ENCODE measurements at regions not wholly inside any gene's neighbourhood (a gene's known extent, or its start where the extent isn't known, plus 50 kb on each side); places are given as distances from the start of the nearest gene placed in this dataset.
"Not testable (repeated sequence)": the region's sequence is repeated elsewhere in the genome, so short reads cannot be mapped to it uniquely, and the experiment has no call there.

GRCh38 chr6:85912582-85912981, 269.9 kb upstream of the SYNCRIP start:
- no peak for TF ChIP-seq CTCF (IDR thresholded peaks at IDR 0.05)
- no peak for TF ChIP-seq POLR2A (IDR thresholded peaks at IDR 0.05)
- intact Hi-C loops (cut with DNase I), result loop anchor here (10.0 kb wide), 1 partner anchor 272 kb away; no protein-coding TSS in a partner anchor
- peaks cover 5% of the 10 kb centered on the region for H3K4me1 ChIP-seq
- peak; percentile 58 for ATAC-seq
- no peaks in the 10 kb centered on the region for H3K27me3 ChIP-seq
- no peaks in the 10 kb centered on the region for H3K9me3 ChIP-seq
- no peaks in the 10 kb centered on the region for H3K36me3 ChIP-seq (replicated peaks in 1 of 2; ENCODE audit: insufficient read depth in 1 of 2, low read depth in 2 of 2)
- WGBS, 2 donors, result 36 to 42% methylated on average over 3 of the region's 3 CpGs
- no peak for DNase-seq
- H3K27ac ChIP-seq, result no peak overlapping the region
- no peak overlapping the region for H3K4me3 ChIP-seq

- TF ChIP-seq CTCF (IDR thresholded peaks at IDR 0.05), result no peak
- no peak for TF ChIP-seq POLR2A (IDR thresholded peaks at IDR 0.05)
- intact Hi-C loops (cut with DNase I), result loop anchor here (10.0 kb wide), 1 partner anchor 274 kb away; no protein-coding TSS in a partner anchor
- 94 to 96% methylated on average over 4 to 9 of the region's 9 CpGs for WGBS, 2 donors
- Histone ChIP-seq H3K9me3 (no peaks in the 10 kb centered on the region), H3K36me3 (replicated peaks in 1 of 2; ENCODE audit: insufficient read depth in 1 of 2, low read depth in 2 of 2) (no peaks in the 10 kb centered on the region), H3K4me3 (no peak overlapping the region), H3K4me1 (peaks cover 5% of the 10 kb centered on the region), H3K27ac (no peak overlapping the region), H3K27me3 (no peaks in the 10 kb centered on the region)
- peak in 1 of 4 donors; percentile 7 for DNase-seq
- no peak for ATAC-seq
Observed at GRCh38 chr6:85911067-85911466, 268.4 kb upstream of the SYNCRIP start.

- H3K27me3 ChIP-seq; H3K4me3 ChIP-seq; H3K9me3 ChIP-seq; DNase-seq; H3K27ac ChIP-seq; H3K36me3 ChIP-seq (replicated peaks in 1 of 2; ENCODE audit: insufficient read depth in 1 of 2, low read depth in 2 of 2); H3K4me1 ChIP-seq; intact Hi-C loops (cut with DNase I); ATAC-seq: not testable (repeated sequence)
- 36 to 43% methylated on average over 4 of the region's 4 CpGs for WGBS, 2 donors
Observed at GRCh38 chr6:85908120-85908519, 265.4 kb upstream of the SYNCRIP start.

- DNase-seq (no peak), ATAC-seq (no peak)
- no peak for TF ChIP-seq POLR2A (IDR thresholded peaks at IDR 0.05)
- TF ChIP-seq CTCF (IDR thresholded peaks at IDR 0.05), result no peak
- 49 to 50% methylated on average over 1 to 3 of the region's 3 CpGs for WGBS, 2 donors
- Histone ChIP-seq H3K4me3 (no peak overlapping the region), H3K4me1 (no peaks in the 10 kb centered on the region), H3K27me3 (no peaks in the 10 kb centered on the region), H3K9me3 (no peaks in the 10 kb centered on the region), H3K36me3 (replicated peaks in 1 of 2; ENCODE audit: insufficient read depth in 1 of 2, low read depth in 2 of 2) (no peaks in the 10 kb centered on the region), H3K27ac (no peak overlapping the region)
- intact Hi-C loops (cut with DNase I), result no loop called here
Observed at GRCh38 chr6:85892346-85892745, 249.7 kb upstream of the SYNCRIP start.

GRCh38 chr6:85887461-85887860, 244.8 kb upstream of the SYNCRIP start:
- no peaks in the 10 kb centered on the region for H3K4me1 ChIP-seq
- intact Hi-C loops (cut with DNase I), result no loop called here
- no peaks in the 10 kb centered on the region for H3K9me3 ChIP-seq
- no peaks in the 10 kb centered on the region for H3K27me3 ChIP-seq
- no peaks in the 10 kb centered on the region for H3K36me3 ChIP-seq (replicated peaks in 1 of 2; ENCODE audit: insufficient read depth in 1 of 2, low read depth in 2 of 2)
- H3K4me3 ChIP-seq, result no peak overlapping the region
- ATAC-seq (no peak), DNase-seq (no peak)
- no peak overlapping the region for H3K27ac ChIP-seq
- TF ChIP-seq POLR2A (IDR thresholded peaks at IDR 0.05) (no peak), CTCF (IDR thresholded peaks at IDR 0.05) (no peak)

Data from body of pancreas (tissue), 4 donors.